GM23248 (cell line): ENCODE measurements at regions not wholly inside any gene's neighbourhood (a gene's known extent, or its start where the extent isn't known, plus 50 kb on each side); places are given as distances from the start of the nearest gene placed in this dataset.
"Not testable (repeated sequence)": the region's sequence is repeated elsewhere in the genome, so short reads cannot be mapped to it uniquely, and the experiment has no call there.

Experiments used
- DNase-seq: peaks from one replicate; pipeline ENCODE4 v3.0.0-alpha.2; 2015
- H2AFZ ChIP-seq: fragments of 200-600 bp; sonication (generic); 2 replicates; pipeline ENCODE4 v1.6.1; 2016; ENCODE audit warnings: antibody characterized with exemption
- H3F3A ChIP-seq: fragments of 200-600 bp; sonication (generic); 2 replicates; pipeline ENCODE4 v1.6.1; 2016; ENCODE audit warnings: mild to moderate bottlenecking, antibody characterized with exemption, mixed run types; ENCODE audit not compliant: insufficient read depth
- H3K27ac ChIP-seq: fragments of 200-600 bp; sonication (generic); 2 replicates; pipeline ENCODE4 v1.5.1; 2016; ENCODE audit warnings: mild to moderate bottlenecking
- H3K27me3 ChIP-seq: fragments of 200-600 bp; sonication (generic); replicated peaks from 2 replicates; pipeline ENCODE4 v1.6.1; 2016; ENCODE audit warnings: mild to moderate bottlenecking; ENCODE audit not compliant: insufficient read depth
- H3K36me3 ChIP-seq: fragments of 200-600 bp; sonication (generic); 2 replicates; pipeline ENCODE4 v1.6.1; 2016; ENCODE audit warnings: low read depth, mild to moderate bottlenecking
- H3K4me1 ChIP-seq: fragments of 200-600 bp; sonication (generic); 2 replicates; pipeline ENCODE4 v1.6.1; 2016; ENCODE audit warnings: mild to moderate bottlenecking; ENCODE audit not compliant: insufficient read depth
- H3K4me2 ChIP-seq: fragments of 200-600 bp; sonication (generic); one replicate; pipeline ENCODE4 v1.6.1; 2016; ENCODE audit warnings: mild to moderate bottlenecking; ENCODE audit not compliant: unreplicated experiment
- H3K4me3 ChIP-seq: fragments of 200-600 bp; sonication (generic); 2 replicates; pipeline ENCODE4 v1.5.1; 2016; ENCODE audit warnings: mild to moderate bottlenecking
- H3K79me2 ChIP-seq: fragments of 200-600 bp; sonication (generic); 2 replicates; pipeline ENCODE4 v1.6.1; 2016; ENCODE audit warnings: mild to moderate bottlenecking; ENCODE audit not compliant: insufficient read depth
- H3K9ac ChIP-seq: fragments of 200-600 bp; sonication (generic); 2 replicates; pipeline ENCODE4 v1.6.1; 2016; ENCODE audit warnings: mild to moderate bottlenecking
- H3K9me2 ChIP-seq: fragments of 200-600 bp; sonication (generic); 2 replicates; pipeline ENCODE4 v1.6.1; 2016; ENCODE audit warnings: mixed run types, mild to moderate bottlenecking, moderate library complexity; ENCODE audit not compliant: insufficient read depth
- H3K9me3 ChIP-seq: fragments of 200-600 bp; sonication (generic); one replicate; pipeline ENCODE4 v1.6.1; 2017; ENCODE audit warnings: low read depth
- H4K20me1 ChIP-seq: fragments of 200-600 bp; sonication (generic); 2 replicates; pipeline ENCODE4 v1.6.0; 2016; ENCODE audit not compliant: insufficient read depth
- EZH2 ChIP-seq: fragments of 200-600 bp; sonication (generic); IDR thresholded peaks from 2 replicates; pipeline ENCODE4 v1.6.1; 2018; ENCODE audit warnings: antibody characterized with exemption, mild to moderate bottlenecking; ENCODE audit not compliant: insufficient read depth, poor library complexity, severe bottlenecking
- EZH2phosphoT487 ChIP-seq: fragments of 200-600 bp; sonication (generic); IDR thresholded peaks from 2 replicates; pipeline ENCODE4 v1.6.1; 2018; ENCODE audit warnings: antibody characterized with exemption, moderate library complexity, mild to moderate bottlenecking, low read depth; ENCODE audit not compliant: insufficient read depth
- WGBS, 2 experiments: methylation state at CpG; one replicate each; pipeline ENCODE4 v1.1.6; 2015 to 2017; ENCODE audit warnings: low lambda C conversion rate in 2 of 2, low coverage in 1 of 2; ENCODE audit errors: missing lambda C conversion rate in 2 of 2; 5-methylcytosine and 5-hydroxymethylcytosine counted together
- in situ Hi-C: fragments of 300-500 bp; cut with MboI; formaldehyde crosslinking; loops from 2 replicates; pipeline ENCODE4 v1.15.0; 2020

- TF ChIP-seq EZH2phosphoT487 (no peak), EZH2 (no peak)
- Histone ChIP-seq H3K79me2 (no peaks in the 10 kb centered on the region), H4K20me1 (no peaks in the 10 kb centered on the region), H3K36me3 (no peaks in the 10 kb centered on the region), H3K4me3 (no peak overlapping the region), H3K27me3 (no peaks in the 10 kb centered on the region), H3K9ac (no peak overlapping the region), H3K9me3 (no peaks in the 10 kb centered on the region), H2AFZ (no peak overlapping the region), H3F3A (no peaks in the 10 kb centered on the region), H3K4me2 (no peak overlapping the region), H3K4me1 (no peaks in the 10 kb centered on the region), H3K9me2 (no peaks in the 10 kb centered on the region), H3K27ac (no peak overlapping the region)
- in situ Hi-C loops = no loop called here
- no peak for DNase-seq
- WGBS, 2 experiments = 24 to 27% methylated on average over 9 of the region's 9 CpGs
These were observed 118.8 kb downstream of the NXPE2 start for GRCh38 chr11:114796954-114797721.

- Histone ChIP-seq H4K20me1 (no peaks in the 10 kb centered on the region), H2AFZ (no peak overlapping the region), H3K9ac (no peak overlapping the region), H3K27ac (no peak overlapping the region), H3K4me3 (no peak overlapping the region), H3K9me3 (no peaks in the 10 kb centered on the region), H3K4me2 (no peak overlapping the region), H3K27me3 (no peaks in the 10 kb centered on the region), H3K9me2 (no peaks in the 10 kb centered on the region), H3K79me2 (no peaks in the 10 kb centered on the region), H3K4me1 (no peaks in the 10 kb centered on the region), H3K36me3 (no peaks in the 10 kb centered on the region), H3F3A (no peaks in the 10 kb centered on the region)
- 16 to 27% methylated on average over 6 of the region's 6 CpGs for WGBS, 2 experiments
- in situ Hi-C loops = no loop called here
- DNase-seq = no peak
- TF ChIP-seq EZH2phosphoT487 = no peak
- TF ChIP-seq EZH2 = no peak
These were observed 121.1 kb downstream of the NXPE2 start for GRCh38 chr11:114799476-114799875.

GRCh38 chr11:114801773-114802172 lies 123.4 kb downstream of the NXPE2 start:
- in situ Hi-C loops = no loop called here
- Histone ChIP-seq H3K4me3 (no peak overlapping the region), H3K4me1 (no peaks in the 10 kb centered on the region), H3K27me3 (no peaks in the 10 kb centered on the region), H3K27ac (no peak overlapping the region), H3K36me3 (no peaks in the 10 kb centered on the region), H3K9me3 (no peaks in the 10 kb centered on the region), H3K9ac (no peak overlapping the region), H4K20me1 (no peaks in the 10 kb centered on the region), H3K9me2 (no peaks in the 10 kb centered on the region), H2AFZ (no peak overlapping the region), H3F3A (no peaks in the 10 kb centered on the region), H3K4me2 (no peak overlapping the region), H3K79me2 (no peaks in the 10 kb centered on the region)
- no peak for DNase-seq
- 58 to 59% methylated on average over 3 of the region's 3 CpGs for WGBS, 2 experiments
- TF ChIP-seq EZH2 (no peak), EZH2phosphoT487 (no peak)

GRCh38 chr11:114802878-114803277 lies 124.6 kb downstream of the NXPE2 start:
- H3K4me3 ChIP-seq = no peak overlapping the region
- no peak overlapping the region for H3K9ac ChIP-seq
- H3K27me3 ChIP-seq = no peaks in the 10 kb centered on the region
- 27 to 31% methylated on average over 6 of the region's 6 CpGs for WGBS, 2 experiments
- no peak for DNase-seq
- no peak overlapping the region for H2AFZ ChIP-seq
- no peaks in the 10 kb centered on the region for H3F3A ChIP-seq
- no peak overlapping the region for H3K4me2 ChIP-seq
- no peak for TF ChIP-seq EZH2
- no peak for TF ChIP-seq EZH2phosphoT487
- in situ Hi-C loops = no loop called here
- no peaks in the 10 kb centered on the region for H3K4me1 ChIP-seq
- H3K9me2 ChIP-seq = no peaks in the 10 kb centered on the region
- H3K9me3 ChIP-seq = no peaks in the 10 kb centered on the region
- H3K36me3 ChIP-seq = no peaks in the 10 kb centered on the region
- H3K79me2 ChIP-seq = no peaks in the 10 kb centered on the region
- H3K27ac ChIP-seq = no peak overlapping the region
- H4K20me1 ChIP-seq = no peaks in the 10 kb centered on the region

- H3K27ac ChIP-seq, H3K9me2 ChIP-seq, H2AFZ ChIP-seq, H3F3A ChIP-seq, H3K9ac ChIP-seq, H3K36me3 ChIP-seq, H3K79me2 ChIP-seq, in situ Hi-C loops, H3K4me1 ChIP-seq, DNase-seq, H4K20me1 ChIP-seq, H3K4me2 ChIP-seq, H3K9me3 ChIP-seq, H3K4me3 ChIP-seq, H3K27me3 ChIP-seq: not testable (repeated sequence)
- 29 to 34% methylated on average over 7 to 9 of the region's 9 CpGs for WGBS, 2 experiments
These were observed 127.1 kb downstream of the NXPE2 start for GRCh38 chr11:114805431-114805830.
